K562 (cell line): ENCODE measurements at regions not wholly inside any gene's neighbourhood (a gene's known extent, or its start where the extent isn't known, plus 50 kb on each side); places are given as distances from the start of the nearest gene placed in this dataset.

Experiments used
- ATAC-seq: fragments of 200-7000 bp; cut with Tn5 transposase; 3 replicates; pipeline ENCODE4 v1.9.1; 2020; ENCODE audit warnings: moderate library complexity
- BruUV-seq: library from RNA; stranded (reverse); fragments of 400-500 nt; replicated peaks from 2 replicates; lab custom pipeline; 2021; lab: Mats Ljungman, UMichigan
- CTCF ChIA-PET: fragments of 300-600 bp; formaldehyde crosslinking; extraction: SDS; loops from one replicate; lab custom pipeline; 2021; ENCODE audit warnings: low intra/inter-chr PET ratio; lab: Yijun Ruan, JAX
- POLR2A ChIA-PET: fragments of 300-600, 350-650 bp; sonication (Branson Sonifier 250); formaldehyde crosslinking; extraction: SDS; loops from one replicate; lab custom pipeline; 2021; ENCODE audit warnings: antibody characterized with exemption, inconsistent platforms; lab: Yijun Ruan, JAX
- DNase-seq, 4 experiments: peaks; one replicate each; pipeline versions ENCODE4 v3.0.0 to v3.0.0-alpha.2; 2011 to 2018; ENCODE audit warnings: low spot score in 3 of 4, mixed read lengths in 3 of 4; ENCODE audit errors: extremely low read depth in 1 of 4
- FAIRE-seq: peaks from 2 replicates; lab custom pipeline; 2011; peaks lifted over from hg19 to GRCh38; lab: Jason Lieb, UNC
- H2AFZ ChIP-seq: 2 replicates; pipeline ENCODE4 v1.6.0; 2011; ENCODE audit warnings: low read depth, low read length, control low read depth, inconsistent platforms
- H3K27ac ChIP-seq: fragments of 200-600 bp; 3 replicates; pipeline ENCODE4 v1.8.0; 2011; ENCODE audit warnings: low read depth, mild to moderate bottlenecking, control low read depth, inconsistent platforms, low read length, moderate library complexity, mixed read lengths; ENCODE audit errors: extremely low read depth
- H3K27me3 ChIP-seq, 2 experiments: fragments of 300-600 bp in 1 of 2; 2 replicates in 1 of 2; 3 replicates in 1 of 2; pipeline versions ENCODE4 v1.6.0 to v1.8.0; 2011; ENCODE audit warnings: inconsistent platforms in 2 of 2, low read length in 2 of 2, mild to moderate bottlenecking in 1 of 2, mixed read lengths in 1 of 2, moderate library complexity in 1 of 2; ENCODE audit not compliant: control insufficient read depth in 2 of 2, insufficient read depth in 2 of 2
- H3K36me3 ChIP-seq: fragments of 300-600 bp; 3 replicates; pipeline ENCODE4 v1.8.0; 2011; ENCODE audit warnings: mild to moderate bottlenecking, low read length, inconsistent platforms; ENCODE audit not compliant: control insufficient read depth, insufficient read depth
- H3K4me1 ChIP-seq, 2 experiments: fragments of 200-600 bp in 1 of 2; replicated peaks in 1 of 2; 2 replicates in 1 of 2; 3 replicates in 1 of 2; pipeline versions ENCODE4 v1.5.1 to v1.8.0; 2011; ENCODE audit warnings: inconsistent platforms in 2 of 2, low read length in 2 of 2, mild to moderate bottlenecking in 1 of 2, mixed read lengths in 1 of 2, moderate library complexity in 1 of 2; ENCODE audit not compliant: control insufficient read depth in 2 of 2, insufficient read depth in 2 of 2
- H3K4me2 ChIP-seq: 2 replicates; pipeline ENCODE4 v1.6.1; 2011; ENCODE audit warnings: low read length, control low read depth, inconsistent platforms, mixed read lengths; ENCODE audit not compliant: insufficient read depth
- H3K4me3 ChIP-seq: fragments of 200-600 bp; sonication (generic), shearing (Covaris generic); 2 replicates; pipeline ENCODE4 v1.5.1; 2016; ENCODE audit warnings: control low read depth, inconsistent platforms
- H3K79me2 ChIP-seq: fragments of 200-600 bp; 3 replicates; pipeline ENCODE4 v1.8.0; 2011; ENCODE audit warnings: low read length, inconsistent platforms; ENCODE audit not compliant: control insufficient read depth, insufficient read depth
- H3K9ac ChIP-seq, 2 experiments: 2 replicates each; pipeline versions ENCODE4 v1.6.0 to v1.6.1; 2011; ENCODE audit warnings: low read depth in 2 of 2, low read length in 2 of 2, control low read depth in 1 of 2, inconsistent platforms in 1 of 2, mild to moderate bottlenecking in 1 of 2, mixed read lengths in 1 of 2; ENCODE audit not compliant: insufficient read depth in 1 of 2
- H3K9me1 ChIP-seq: one replicate; pipeline ENCODE4 v1.6.0; 2011; ENCODE audit warnings: inconsistent platforms, mild to moderate bottlenecking, low read length, moderate library complexity; ENCODE audit not compliant: control insufficient read depth, insufficient read depth
- H3K9me3 ChIP-seq: replicated peaks from 2 replicates; pipeline ENCODE4 v1.5.1; 2011; ENCODE audit warnings: low read depth, low read length, inconsistent platforms; ENCODE audit not compliant: control insufficient read depth, insufficient read depth
- H4K20me1 ChIP-seq: replicated peaks from 2 replicates; pipeline ENCODE4 v1.6.1; 2011; ENCODE audit warnings: low read length, inconsistent platforms, mixed read lengths; ENCODE audit not compliant: control insufficient read depth, insufficient read depth
- ATF7 ChIP-seq: fragments of 450-650 bp; IDR thresholded peaks from 2 replicates; pipeline ENCODE4 v1.7.1; 2014; ENCODE audit warnings: mild to moderate bottlenecking, moderate library complexity
- ETS2 ChIP-seq: IDR thresholded peaks from 2 replicates; pipeline ENCODE4 v1.6.1; 2016; ENCODE audit warnings: borderline replicate concordance, missing genetic modification characterization, mild to moderate bottlenecking, moderate library complexity, missing compliant biosample characterization; ENCODE audit not compliant: poor library complexity, severe bottlenecking
- HEY1 ChIP-seq: fragments of 250-450 bp; sonication (Bioruptor Pico); IDR thresholded peaks from 2 replicates; pipeline ENCODE4 v1.5.0; 2020; ENCODE audit warnings: mild to moderate bottlenecking, moderate library complexity, borderline replicate concordance
- KDM1A ChIP-seq, 2 experiments: fragments of 450-650 bp; IDR thresholded peaks; 2 replicates each; pipeline ENCODE4 v1.6.1; 2016; ENCODE audit warnings: mild to moderate bottlenecking in 2 of 2
- OTX1 ChIP-seq: fragments of 450-650 bp; formaldehyde crosslinking; IDR thresholded peaks from 2 replicates; pipeline ENCODE4 v1.4.0; 2022; ENCODE audit warnings: mild to moderate bottlenecking
- SMARCA5 ChIP-seq: fragments of 450-650 bp; IDR thresholded peaks from 2 replicates; pipeline ENCODE4 v1.6.1; 2016
- THRAP3 ChIP-seq: fragments of 450-650 bp; IDR thresholded peaks from 2 replicates; pipeline ENCODE4 v1.6.1; 2016; ENCODE audit warnings: mild to moderate bottlenecking, inconsistent platforms, borderline replicate concordance
- YBX1 ChIP-seq: fragments of 450-650 bp; IDR thresholded peaks from 2 replicates; pipeline ENCODE4 v1.7.1; 2016; ENCODE audit warnings: mild to moderate bottlenecking
- ZC3H4 ChIP-seq: sonication (generic); formaldehyde crosslinking; IDR thresholded peaks from 2 replicates; pipeline ENCODE4 v1.9.0; 2021; ENCODE audit warnings: missing genetic modification reagents, borderline replicate concordance
- ZNF232 ChIP-seq: sonication (generic); formaldehyde crosslinking; IDR thresholded peaks from 2 replicates; pipeline ENCODE4 v1.8.0; 2022; ENCODE audit warnings: mild to moderate bottlenecking, missing genetic modification reagents
- ZNF696 ChIP-seq: fragments of 250-450 bp; sonication (Bioruptor Pico); conservative IDR thresholded peaks from 2 replicates; pipeline ENCODE4 v1.4.0; 2020; ENCODE audit warnings: mild to moderate bottlenecking, moderate library complexity
- WGBS: fragments of 100-300 bp; shearing (Covaris generic); methylation state at CpG from one replicate; pipeline ENCODE4 v1.1.6; 2016; ENCODE audit warnings: low coverage, mixed read lengths; ENCODE audit not compliant: insufficient coverage; ENCODE audit errors: missing lambda C conversion rate; 5-methylcytosine and 5-hydroxymethylcytosine counted together
- in situ Hi-C: fragments of 300-500 bp; cut with MboI; formaldehyde crosslinking; loops from 4 replicates; pipeline ENCODE4 v1.15.0; 2018; ENCODE audit warnings: inconsistent platforms, mixed read lengths
- intact Hi-C: fragments of 100-400 bp; cut with micrococcal nuclease; formaldehyde crosslinking; loops from 2 replicates; pipeline ENCODE4 v1.14.2; 2022
- TF ChIP-seq, protein P1 (sequence below): sonication (generic); formaldehyde crosslinking; IDR thresholded peaks from 2 replicates; pipeline ENCODE4 v1.9.0; 2022; ENCODE audit warnings: mild to moderate bottlenecking, missing genetic modification reagents
- TF ChIP-seq, protein P2 (sequence below): fragments of 450-650 bp; formaldehyde crosslinking; IDR thresholded peaks from 2 replicates; pipeline ENCODE4 v1.4.0; 2020; ENCODE audit warnings: mild to moderate bottlenecking, moderate library complexity
- TF ChIP-seq, protein P3 (sequence below), 2 experiments: IDR thresholded peaks; 2 replicates each; pipeline ENCODE4 v1.6.1; 2011; ENCODE audit warnings: borderline replicate concordance in 1 of 2, control low read depth in 1 of 2, low read depth in 1 of 2, low read length in 1 of 2, mild to moderate bottlenecking in 1 of 2, mixed read lengths in 1 of 2, moderate library complexity in 1 of 2; ENCODE audit not compliant: insufficient read depth in 1 of 2, insufficient read length in 1 of 2, poor library complexity in 1 of 2, severe bottlenecking in 1 of 2; ENCODE audit errors: extremely low read depth in 1 of 2
- TF ChIP-seq, protein P4 (sequence below): fragments of 450-650 bp; IDR thresholded peaks from 2 replicates; pipeline ENCODE4 v1.6.1; 2014; ENCODE audit warnings: low read depth, mild to moderate bottlenecking, moderate library complexity, borderline replicate concordance
- TF ChIP-seq, protein P5 (sequence below): sonication (generic); formaldehyde crosslinking; IDR thresholded peaks from 2 replicates; pipeline ENCODE4 v1.4.0; 2020; ENCODE audit warnings: mild to moderate bottlenecking, missing genetic modification reagents

DNA sequence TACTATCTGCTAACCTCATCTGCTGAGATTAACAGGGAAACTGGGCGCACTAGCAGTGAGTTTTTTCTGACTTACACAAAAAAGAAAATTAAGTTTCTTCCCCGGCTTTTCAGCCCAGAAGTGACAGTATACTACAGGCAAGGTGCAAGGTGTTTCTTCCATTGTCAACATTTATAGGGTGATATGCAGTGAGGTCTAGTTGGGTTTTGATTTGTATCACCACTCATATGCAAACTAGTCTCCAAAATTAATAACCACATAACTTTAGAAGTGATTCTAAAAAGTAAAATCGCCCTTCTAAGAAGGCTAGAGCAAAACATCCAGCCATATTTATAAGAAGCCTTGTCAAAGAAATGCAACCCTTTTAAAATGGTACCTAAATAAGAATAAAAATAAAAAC lies 640.1 kb downstream of the ARAP2 start:
- in situ Hi-C loops = no loop called here
- Histone ChIP-seq H3K36me3 (no peaks in the 10 kb centered on the region), H3K9me1 (no peaks in the 10 kb centered on the region), H3K9ac (no peak overlapping the region), H3K4me2 (no peak overlapping the region), H3K9me3 (no peaks in the 10 kb centered on the region), H3K4me1 (no peaks in the 10 kb centered on the region), H3K27me3 (no peaks in the 10 kb centered on the region), H4K20me1 (no peaks in the 10 kb centered on the region), H3K27ac (no peak overlapping the region), H3K79me2 (no peaks in the 10 kb centered on the region), H3K4me3 (no peak overlapping the region), H2AFZ (no peak overlapping the region)
- 0% methylated on average over 3 of the region's 3 CpGs for WGBS
- POLR2A ChIA-PET = no interaction called here
- TF ChIP-seq SMARCA5 (no peak), THRAP3 (no peak), ATF7 (no peak), KDM1A (IDR thresholded peaks at IDR 0.05) (no peak), ZC3H4 (no peak), YBX1 (no peak), ZNF232 (CRISPR knock-in tag) (no peak), ZNF696 (CRISPR knock-in tag) (no peak), ETS2 (tag) (no peak), HEY1 (CRISPR knock-in tag) (no peak), OTX1 (CRISPR knock-in tag) (no peak)
- TF ChIP-seq, protein P1, sequence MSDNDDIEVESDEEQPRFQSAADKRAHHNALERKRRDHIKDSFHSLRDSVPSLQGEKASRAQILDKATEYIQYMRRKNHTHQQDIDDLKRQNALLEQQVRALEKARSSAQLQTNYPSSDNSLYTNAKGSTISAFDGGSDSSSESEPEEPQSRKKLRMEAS (CRISPR knock-in tag) = no peak
- TF ChIP-seq, protein P2, sequence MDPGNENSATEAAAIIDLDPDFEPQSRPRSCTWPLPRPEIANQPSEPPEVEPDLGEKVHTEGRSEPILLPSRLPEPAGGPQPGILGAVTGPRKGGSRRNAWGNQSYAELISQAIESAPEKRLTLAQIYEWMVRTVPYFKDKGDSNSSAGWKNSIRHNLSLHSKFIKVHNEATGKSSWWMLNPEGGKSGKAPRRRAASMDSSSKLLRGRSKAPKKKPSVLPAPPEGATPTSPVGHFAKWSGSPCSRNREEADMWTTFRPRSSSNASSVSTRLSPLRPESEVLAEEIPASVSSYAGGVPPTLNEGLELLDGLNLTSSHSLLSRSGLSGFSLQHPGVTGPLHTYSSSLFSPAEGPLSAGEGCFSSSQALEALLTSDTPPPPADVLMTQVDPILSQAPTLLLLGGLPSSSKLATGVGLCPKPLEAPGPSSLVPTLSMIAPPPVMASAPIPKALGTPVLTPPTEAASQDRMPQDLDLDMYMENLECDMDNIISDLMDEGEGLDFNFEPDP (CRISPR knock-in tag) = no peak
- TF ChIP-seq, protein P3, sequence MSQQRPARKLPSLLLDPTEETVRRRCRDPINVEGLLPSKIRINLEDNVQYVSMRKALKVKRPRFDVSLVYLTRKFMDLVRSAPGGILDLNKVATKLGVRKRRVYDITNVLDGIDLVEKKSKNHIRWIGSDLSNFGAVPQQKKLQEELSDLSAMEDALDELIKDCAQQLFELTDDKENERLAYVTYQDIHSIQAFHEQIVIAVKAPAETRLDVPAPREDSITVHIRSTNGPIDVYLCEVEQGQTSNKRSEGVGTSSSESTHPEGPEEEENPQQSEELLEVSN (IDR thresholded peaks at IDR 0.05; ENCODE audit: borderline replicate concordance in 1 of 2, extremely low read depth in 1 of 2, insufficient read depth in 1 of 2, insufficient read length in 1 of 2, low read depth in 1 of 2, low read length in 1 of 2, poor library complexity in 1 of 2, severe bottlenecking in 1 of 2) = no peak
- TF ChIP-seq, protein P4, sequence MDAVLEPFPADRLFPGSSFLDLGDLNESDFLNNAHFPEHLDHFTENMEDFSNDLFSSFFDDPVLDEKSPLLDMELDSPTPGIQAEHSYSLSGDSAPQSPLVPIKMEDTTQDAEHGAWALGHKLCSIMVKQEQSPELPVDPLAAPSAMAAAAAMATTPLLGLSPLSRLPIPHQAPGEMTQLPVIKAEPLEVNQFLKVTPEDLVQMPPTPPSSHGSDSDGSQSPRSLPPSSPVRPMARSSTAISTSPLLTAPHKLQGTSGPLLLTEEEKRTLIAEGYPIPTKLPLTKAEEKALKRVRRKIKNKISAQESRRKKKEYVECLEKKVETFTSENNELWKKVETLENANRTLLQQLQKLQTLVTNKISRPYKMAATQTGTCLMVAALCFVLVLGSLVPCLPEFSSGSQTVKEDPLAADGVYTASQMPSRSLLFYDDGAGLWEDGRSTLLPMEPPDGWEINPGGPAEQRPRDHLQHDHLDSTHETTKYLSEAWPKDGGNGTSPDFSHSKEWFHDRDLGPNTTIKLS = no peak
- TF ChIP-seq, protein P5, sequence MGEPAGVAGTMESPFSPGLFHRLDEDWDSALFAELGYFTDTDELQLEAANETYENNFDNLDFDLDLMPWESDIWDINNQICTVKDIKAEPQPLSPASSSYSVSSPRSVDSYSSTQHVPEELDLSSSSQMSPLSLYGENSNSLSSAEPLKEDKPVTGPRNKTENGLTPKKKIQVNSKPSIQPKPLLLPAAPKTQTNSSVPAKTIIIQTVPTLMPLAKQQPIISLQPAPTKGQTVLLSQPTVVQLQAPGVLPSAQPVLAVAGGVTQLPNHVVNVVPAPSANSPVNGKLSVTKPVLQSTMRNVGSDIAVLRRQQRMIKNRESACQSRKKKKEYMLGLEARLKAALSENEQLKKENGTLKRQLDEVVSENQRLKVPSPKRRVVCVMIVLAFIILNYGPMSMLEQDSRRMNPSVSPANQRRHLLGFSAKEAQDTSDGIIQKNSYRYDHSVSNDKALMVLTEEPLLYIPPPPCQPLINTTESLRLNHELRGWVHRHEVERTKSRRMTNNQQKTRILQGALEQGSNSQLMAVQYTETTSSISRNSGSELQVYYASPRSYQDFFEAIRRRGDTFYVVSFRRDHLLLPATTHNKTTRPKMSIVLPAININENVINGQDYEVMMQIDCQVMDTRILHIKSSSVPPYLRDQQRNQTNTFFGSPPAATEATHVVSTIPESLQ (CRISPR knock-in tag) = no peak
- FAIRE-seq (no peak), DNase-seq (no peak), ATAC-seq (no peak)
- BruUV-seq = no TSS peak
- CTCF ChIA-PET = no interaction called here
- intact Hi-C loops = no loop called here
